GM18907 (cell line): ENCODE measurements at regions not wholly inside any gene's neighbourhood (a gene's known extent, or its start where the extent isn't known, plus 50 kb on each side); places are given as distances from the start of the nearest gene placed in this dataset.

ENCODE experiments used
- ATAC-seq: cut with Tn5 transposase; IDR thresholded peaks from one replicate; pipeline ENCODE4 v1.9.1; 2021; ENCODE audit warnings: mild to moderate bottlenecking, moderate library complexity; ENCODE audit not compliant: unreplicated experiment

DNA sequence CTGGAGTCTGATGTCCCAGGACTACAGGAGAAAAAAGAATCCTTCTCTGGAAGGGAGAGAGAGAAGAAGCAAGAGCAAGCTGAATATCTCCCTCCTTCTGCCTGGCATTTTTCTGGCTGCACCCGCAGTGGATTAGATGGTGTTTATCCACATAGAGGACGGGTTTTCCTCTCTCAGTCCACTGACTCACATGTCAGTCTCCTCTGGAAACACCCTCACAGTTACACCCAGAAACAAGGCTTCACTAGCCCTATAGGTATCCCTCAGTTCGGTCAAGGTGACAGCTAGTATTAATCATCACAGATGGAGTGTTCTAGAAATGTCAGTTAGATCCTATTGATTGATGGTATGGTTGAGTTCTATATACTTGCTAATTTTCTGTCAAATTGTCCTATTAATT is 87.9 kb downstream of the RHOU start:
- ATAC-seq = no peak

DNA sequence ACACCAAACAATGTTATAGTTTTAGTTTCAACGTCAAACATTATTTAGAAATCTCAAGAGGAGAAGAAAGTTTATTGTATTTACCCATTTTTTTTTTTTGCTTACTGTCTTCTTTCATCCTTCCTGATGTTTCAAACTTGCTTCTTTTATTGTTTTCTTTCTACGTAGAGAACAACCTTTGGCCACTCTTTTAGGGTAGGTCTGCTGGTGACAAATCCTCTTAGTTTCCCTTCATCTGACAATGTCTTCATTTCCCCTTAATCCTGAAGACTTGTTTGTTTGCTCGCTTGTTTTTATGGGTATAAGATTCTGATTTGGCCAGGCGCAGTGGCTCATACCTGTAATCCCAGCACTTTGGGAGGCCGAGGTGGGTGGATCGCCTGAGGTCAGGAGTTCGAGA is 89.1 kb downstream of the RHOU start:
- ATAC-seq = no peak

DNA sequence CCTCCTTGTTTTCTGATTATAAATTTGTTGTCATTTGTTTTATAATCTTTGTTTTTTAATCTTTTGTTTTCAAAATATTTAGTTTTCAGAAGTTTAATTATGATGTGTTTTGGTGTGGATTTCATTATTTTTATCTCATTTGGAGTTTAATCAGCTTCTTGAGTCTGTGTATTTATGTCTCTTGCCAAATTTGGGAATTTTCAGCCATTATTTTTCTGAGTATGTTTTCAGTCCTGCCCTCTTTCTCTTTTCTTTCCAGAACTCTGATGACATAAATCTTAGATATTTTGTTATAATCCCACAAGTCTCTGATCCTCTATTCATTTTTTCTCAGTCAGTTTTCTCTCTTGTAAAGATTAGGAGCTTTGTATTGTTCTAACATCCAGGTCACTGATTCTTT is 89.8 kb downstream of the RHOU start:
- no peak for ATAC-seq

DNA sequence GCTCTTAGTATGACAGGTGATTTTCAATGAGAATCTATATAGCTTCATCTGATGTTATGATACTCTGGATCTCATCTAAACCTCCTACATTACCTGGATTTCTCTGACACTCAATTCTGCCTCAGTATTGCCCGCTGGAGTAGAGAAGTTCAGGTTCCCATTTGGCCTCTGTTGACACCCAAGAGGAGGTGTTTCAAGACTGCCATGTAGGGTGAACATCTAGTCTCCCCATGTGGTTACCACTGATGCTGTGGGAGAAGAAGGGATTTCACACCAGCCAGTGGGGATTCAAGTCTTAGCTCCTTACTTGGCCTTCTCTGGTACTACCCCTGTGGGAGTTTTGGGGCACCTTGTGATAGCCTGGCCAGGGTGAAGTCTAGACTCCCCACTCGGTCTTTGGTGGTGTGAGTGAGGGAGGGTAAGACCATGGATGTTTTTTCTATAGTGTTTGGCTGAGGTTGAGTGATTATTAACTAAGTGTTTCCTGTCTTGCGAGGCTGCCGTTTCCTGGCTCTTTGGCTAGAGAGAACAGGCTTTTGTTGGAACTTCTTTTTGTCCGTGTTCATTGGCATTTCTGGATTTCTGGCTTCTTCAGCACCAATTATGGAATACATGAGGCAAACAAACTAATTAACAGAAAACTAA is 90.7 kb downstream of the RHOU start:
- ATAC-seq = peak; percentile 76

DNA sequence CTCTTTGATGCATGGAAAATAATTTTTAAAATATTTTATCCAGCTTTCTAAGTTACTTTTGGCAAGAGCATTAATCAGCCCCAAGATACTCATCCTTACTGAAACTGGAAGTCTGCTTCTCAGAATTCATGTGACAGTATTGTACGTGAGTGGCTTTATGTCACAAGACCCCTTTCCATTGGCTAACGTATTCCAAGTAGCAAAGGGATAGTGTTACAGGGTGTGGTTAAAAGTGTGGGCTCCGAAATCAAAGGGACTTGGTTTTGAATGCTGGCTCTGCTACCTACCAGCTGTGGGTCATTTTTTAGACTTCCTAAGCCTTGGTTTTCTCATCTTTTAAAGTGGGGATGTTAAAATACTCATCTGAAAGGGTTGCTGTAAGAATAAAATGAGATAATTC is 91.7 kb downstream of the RHOU start:
- no peak for ATAC-seq

DNA sequence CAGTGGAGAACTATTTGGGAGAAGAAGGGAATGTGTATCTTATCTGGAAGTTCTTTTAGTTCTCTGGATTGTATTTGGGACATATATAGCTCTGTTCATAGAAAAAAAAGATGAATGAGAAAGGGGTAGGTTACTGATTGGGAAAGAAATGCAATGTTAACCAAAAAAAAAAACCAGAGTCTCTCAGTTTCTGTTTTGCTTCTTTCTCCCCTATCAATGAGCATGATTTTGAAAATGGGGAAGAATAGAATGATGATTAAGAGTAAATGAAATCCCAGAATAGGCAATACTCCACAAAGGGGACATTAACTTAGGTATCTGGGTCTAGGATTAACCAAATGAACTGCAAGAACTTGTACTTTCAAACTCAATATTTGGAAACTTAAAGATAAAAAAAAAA is 92.9 kb downstream of the RHOU start:
- no peak for ATAC-seq

DNA sequence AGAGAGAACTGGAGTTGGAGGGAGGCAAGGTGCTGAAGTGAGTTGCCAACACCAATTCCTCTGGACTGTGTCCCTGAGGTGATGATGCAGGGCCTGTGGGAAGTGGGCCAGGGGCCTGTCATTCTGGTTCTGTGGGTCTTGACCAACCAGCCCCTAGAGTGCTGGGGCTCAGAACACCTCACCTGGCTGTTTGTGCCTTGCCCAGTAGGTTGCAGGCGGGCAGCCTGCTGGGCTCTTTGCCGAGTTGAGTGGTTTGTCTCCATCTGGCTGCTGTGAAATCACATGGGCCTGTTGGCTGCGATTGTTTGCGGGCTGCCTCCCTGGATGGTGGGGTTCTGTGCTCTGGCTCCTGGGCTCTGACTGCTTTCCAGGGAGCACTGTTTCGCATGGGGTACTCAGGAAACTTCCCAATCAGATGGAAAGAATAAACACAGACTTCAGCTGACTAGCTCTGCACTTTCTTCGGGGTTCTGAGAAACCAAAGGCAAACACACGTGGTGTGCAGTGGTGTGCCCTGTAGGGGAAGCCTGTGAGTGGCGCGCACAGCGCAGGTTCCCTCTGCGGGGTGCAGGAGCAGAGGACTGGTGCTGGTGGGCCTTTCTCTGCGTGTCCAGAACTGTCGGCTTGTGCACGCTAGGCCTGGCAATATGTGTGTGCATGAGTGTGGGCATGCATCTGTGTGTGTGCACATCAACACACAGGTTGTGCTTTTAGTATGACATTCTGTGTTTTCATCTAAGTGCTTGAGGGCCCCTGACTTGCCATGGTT is 95.1 kb downstream of the RHOU start:
- no peak for ATAC-seq

DNA sequence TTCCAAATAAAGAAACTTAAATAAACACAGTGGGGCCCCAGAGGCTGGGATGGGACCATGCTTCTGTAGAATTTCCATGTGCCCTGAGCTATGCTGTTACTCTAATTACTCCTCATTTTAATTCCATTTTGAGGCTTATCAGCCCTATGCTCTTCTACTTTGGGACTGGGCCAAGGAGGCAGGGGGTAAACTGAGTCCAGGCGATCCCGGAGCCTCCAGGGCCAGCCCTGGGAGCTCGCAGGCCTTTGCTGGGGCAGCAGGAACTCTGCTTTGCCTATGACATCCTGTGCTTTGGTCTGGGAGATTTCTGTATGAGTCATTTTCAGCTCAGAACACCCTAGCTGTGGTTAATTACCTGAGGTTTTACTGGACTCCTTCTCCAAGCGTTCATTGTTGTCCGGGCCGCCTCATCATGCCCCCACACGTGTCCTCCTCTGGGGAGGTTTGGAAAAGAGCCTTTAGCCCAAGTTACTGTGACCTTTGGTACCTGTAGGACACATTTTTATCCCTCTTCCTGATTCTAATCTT is 95.7 kb downstream of the RHOU start:
- peak; percentile 90 for ATAC-seq

DNA sequence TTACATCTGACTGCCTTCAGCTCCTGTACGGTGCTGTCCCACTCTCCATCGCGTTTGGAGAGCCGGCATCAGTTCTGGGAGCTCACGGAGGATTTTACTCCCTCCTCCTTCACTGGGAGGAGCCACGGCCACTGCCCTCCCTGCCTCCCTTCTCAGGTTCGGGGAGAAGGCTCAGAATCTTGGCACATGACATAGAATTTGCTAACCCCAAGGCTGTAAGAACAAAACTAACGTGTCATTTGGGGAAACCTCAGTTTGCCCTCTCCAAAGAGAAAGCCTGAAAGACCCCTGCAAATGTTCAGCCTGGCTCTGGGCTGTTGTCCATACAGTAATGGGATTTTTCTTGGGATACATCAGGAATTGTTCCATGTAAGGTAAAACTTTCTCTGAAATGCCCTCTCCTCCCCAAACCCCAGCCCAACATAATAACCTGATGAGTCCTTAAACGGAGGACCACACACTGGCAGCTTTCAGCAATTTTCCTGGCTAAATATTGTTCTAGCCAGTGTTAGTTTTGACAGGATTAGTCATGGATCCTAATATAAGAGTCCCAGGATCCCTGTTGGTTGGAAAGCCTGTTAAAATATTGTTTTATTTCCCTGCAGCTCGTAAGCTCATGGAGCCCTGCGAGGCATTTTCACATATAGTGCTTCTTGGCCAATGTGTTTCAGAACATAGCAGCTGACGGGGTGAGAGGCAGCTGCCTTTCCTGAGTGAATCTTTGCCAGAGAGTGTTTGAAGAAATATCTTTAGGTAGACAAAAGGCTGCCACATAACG is 98.8 kb downstream of the RHOU start:
- ATAC-seq = no peak

DNA sequence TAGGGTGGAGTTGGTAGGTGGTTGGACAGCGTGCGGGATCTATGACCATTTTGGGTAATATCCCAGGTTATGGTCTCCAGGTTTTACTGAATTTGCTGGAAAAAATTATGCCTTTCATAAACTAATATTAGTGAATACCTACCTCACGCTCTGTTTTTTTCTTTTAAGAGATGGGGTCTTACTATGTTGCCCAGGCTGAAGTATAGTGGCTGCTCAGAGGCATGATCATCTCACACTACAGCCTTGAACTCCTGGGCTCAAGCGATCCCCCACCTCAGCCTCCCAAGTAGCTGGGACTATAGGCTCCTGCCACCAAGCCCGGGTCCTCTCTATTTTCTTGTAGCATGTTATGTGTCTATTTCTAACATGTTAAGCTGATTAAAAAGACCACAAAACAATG is 100.2 kb downstream of the RHOU start:
- no peak for ATAC-seq

DNA sequence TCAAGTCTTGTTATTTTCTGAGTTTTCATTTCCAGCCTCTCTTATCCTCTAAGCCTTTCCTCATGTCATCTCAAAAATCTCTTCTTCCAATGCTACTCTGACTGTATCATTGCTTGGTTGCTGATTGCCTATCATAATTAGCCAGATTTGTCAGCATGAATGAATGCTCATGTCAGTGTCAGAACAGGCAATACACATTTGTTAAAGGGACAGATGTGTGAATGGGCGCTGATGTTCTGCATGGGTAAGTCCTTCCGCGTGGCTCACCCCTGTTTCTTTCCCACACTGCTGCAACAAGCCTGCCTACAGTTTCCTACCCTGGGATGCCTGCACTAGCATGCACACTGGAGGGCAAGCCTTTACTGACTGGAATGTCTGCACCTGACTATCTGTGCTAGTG is 100.6 kb downstream of the RHOU start:
- no peak for ATAC-seq

DNA sequence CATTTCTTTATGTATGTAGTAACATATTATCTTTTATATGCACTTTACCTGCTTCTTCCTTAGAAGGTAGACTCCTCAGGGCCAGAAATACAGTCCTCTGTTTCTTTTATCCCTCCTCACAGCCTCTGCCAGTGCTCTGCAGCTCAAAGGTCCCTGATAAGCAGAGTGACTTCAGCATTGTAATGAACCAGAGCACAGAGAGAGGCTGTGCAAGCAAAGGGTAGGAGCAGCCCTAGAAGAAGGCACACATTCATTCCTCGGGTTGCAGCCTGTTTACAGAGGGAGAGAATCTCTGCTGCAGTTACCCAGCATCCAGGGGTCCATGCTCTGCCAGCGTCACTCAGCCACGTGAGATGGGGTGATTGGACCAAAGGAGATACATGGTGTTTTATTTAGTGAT is 101.1 kb downstream of the RHOU start:
- no peak for ATAC-seq

DNA sequence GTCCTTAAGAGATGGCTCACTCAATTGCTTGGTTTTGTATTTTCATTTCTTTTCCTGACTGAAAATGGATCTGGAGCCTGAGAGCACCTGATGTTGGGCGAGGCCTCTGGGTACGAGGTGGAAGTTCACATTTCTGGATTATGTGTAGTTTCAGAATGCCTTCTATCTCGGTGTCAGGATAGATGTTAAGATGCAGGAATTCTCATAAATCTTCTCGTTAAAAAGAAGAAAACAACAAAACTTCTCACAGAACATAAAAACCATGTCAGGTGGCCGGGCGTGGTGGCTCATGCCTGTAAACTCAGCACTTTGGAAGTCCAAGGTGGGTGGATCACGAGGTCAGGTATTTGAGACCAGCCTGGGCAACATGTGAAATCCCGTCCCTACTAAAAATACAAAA is 101.8 kb downstream of the RHOU start:
- no peak for ATAC-seq

DNA sequence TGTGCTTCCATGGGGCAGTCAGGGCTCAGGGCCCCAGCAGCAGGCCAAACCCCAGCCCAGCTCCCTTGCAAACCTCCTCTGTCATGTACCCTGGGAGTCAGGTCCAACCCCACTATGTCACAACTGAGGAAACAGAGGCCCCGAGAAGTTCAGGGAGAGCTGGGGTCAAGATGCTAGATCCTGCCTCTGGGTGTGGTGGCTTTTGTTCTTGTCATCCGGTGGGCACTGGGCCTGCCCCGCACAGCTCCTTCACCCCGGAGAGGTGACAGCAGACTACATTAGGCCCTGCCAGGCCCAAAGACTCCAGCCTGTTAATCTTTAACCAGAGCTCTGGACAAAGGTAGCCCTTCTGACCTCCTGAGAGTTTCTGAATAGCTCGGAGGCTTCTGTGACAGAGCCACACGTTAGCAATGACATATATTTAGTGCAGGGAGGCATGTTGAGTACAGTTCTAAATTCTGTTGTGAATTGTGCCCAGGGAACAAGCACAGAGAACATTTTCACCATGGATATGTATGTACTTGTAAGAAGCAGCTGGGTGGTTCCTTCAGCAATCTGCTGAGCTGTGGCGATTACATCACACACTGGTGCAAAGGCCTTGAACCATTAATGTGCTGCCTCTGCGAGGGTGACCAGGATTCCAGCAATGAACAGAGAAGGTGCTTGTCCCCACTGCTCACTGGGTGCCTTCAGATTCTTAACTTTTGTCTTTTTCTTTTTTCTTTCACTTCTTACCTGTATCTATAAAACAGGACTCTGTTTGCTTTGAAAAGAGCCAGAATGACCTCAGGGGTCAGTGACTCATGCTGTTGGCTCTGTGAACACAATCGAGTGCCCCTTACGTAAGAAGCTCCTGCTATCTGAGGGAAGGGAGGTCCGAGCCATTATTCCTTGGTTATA is 102.8 kb downstream of the RHOU start:
- ATAC-seq = peak; percentile 66

DNA sequence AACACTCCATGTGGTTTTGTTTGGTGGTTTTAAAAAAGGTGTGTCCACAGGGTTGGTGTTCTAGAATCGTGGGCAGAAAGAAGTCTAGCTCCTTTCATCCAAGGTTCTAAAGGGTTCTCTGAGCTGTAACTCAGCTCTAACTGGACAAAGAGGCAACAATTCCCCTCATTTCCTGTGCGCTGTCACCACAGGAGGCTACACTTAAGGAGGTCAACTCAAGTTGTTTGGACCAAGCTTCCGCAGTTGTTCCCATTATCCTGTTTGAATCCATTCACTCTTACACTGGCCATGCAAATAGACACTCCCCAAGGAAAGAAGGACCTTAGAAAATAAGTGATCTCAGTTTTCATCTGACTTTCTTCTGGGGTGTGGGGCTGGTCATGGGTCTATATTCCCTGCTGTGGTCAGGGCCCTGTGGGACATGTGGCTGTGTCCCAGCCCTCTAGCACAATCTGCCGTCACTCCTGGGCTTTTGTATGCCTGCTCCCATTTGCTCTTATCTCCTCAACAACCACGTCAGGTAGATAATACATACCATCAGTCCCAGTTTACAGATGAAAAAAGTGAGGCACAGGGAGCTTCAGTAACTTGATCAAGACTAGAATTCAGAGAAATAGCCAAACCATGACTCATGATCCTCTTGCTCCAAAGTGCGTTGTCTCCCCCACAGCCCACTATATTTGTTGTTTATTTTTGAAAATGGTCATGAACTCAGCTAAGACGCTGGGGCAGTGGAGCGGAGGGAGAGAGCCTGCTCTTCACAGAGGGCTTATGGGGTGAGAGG is 103.6 kb downstream of the RHOU start:
- ATAC-seq = no peak

DNA sequence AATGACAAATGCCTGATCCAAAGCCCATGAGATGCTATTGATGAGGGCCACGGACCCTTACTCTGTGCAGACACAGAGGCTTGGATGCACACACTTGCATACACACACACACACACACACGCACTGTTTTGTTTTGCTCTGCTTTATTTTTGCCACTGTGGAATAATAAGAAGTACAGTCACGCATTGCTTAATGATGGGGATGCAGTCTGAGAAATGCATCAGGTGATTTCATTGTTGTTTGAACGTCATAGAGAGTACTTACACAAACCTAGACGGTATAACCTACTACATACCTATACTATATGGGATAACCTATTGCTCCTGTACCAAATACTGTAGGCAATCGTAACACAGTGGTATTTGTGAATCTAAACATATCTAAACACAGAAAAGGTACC is 104.4 kb downstream of the RHOU start:
- ATAC-seq = no peak

DNA sequence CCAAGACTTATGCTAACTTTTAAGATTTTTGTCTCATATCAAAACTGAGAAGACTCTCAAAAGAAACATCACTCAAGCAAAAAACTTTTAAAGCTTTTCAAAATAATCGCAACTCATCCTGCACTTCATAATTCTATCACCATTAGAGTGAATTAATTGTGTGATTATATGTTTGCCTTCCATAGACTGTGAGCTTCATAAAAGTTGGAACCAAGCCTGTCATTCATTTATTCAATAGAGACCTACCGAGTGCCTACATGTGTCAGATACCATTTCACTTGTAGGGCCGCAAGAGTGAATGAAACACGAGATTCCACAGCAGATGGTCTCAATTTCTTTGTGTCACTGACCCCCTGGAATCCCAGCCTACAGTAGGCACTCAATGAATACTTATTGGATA is 106.4 kb downstream of the RHOU start:
- ATAC-seq = peak; percentile 20

DNA sequence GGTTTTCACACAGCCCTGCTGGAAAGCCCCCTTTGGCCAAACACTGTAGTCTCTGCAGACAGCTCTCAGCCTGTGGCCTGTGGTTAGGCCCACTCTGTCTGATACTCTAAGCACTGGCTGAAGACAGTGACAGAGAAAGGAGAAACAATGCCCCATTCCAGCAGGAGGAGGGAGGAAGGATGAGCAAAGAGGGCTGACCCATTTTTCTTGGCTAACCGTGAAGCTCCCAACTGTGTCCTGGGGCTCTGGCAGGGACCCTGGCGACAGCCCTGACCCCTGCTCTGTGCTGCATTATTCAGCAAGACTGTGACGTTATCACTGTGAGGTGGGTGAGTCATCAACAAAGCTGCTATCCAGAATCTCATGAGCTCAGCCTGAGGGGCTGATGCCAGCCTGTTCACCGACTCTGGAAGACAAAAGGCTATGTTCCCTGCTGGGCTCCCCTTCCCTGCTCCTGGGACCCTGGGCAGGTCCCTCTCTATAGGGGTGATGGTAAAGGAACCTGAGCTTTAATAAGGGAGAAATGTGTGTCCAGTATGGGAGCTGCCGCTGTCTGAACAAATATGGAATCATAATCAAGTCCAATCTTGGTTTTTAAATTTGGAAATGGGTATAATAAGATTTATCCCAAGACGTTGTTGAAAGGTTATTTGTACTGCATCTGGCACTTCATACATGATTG is 107.0 kb downstream of the RHOU start:
- ATAC-seq = peak; percentile 72

DNA sequence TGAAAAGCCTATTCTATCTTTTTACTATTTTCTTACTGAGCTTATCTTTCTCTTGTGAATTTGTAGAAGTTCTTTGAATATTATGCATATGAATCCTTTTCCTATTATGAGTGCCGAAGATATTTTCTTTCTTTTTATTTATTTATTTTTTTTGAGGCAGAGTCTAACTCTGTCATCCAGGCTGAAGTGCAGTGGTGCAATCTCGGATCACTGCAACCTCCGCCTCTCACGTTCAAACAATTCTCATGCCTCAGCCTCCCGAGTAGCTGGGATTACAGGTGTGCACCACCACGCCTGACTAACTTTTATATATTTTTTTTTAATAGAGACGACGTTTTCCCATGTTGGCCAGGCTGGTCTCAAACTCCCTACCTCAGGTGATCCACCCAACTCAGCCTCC is 109.8 kb downstream of the RHOU start:
- ATAC-seq = no peak
